GM21825 (cell line): ENCODE measurements at regions not wholly inside any gene's neighbourhood (a gene's known extent, or its start where the extent isn't known, plus 50 kb on each side); places are given as distances from the start of the nearest gene placed in this dataset.
"Not testable (repeated sequence)": the region's sequence is repeated elsewhere in the genome, so short reads cannot be mapped to it uniquely, and the experiment has no call there.

Experiments
- ATAC-seq: cut with Tn5 transposase; IDR thresholded peaks from one replicate; pipeline ENCODE4 v1.9.1; 2021; ENCODE audit warnings: mild to moderate bottlenecking, moderate library complexity; ENCODE audit not compliant: unreplicated experiment

DNA sequence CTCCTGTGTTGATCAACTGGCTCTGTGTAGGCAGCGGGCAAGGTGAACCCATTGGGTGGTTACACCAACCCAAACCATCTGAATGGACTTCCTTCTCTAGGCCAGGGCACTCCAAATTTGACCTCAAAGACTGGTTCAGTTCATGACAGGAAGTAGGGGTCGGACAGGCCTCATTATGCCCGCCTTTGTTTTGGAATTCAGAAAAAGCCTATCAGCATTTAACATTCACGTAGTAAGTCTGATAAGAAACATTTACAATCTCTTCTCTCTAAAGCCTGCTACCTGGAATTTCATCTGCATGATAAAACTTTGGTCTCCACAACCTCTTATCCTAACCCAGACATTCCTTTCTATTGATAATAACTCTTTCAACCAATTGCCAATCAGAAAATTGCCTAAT, 97.1 kb upstream of the ETV3 start:
- no peak for ATAC-seq

DNA sequence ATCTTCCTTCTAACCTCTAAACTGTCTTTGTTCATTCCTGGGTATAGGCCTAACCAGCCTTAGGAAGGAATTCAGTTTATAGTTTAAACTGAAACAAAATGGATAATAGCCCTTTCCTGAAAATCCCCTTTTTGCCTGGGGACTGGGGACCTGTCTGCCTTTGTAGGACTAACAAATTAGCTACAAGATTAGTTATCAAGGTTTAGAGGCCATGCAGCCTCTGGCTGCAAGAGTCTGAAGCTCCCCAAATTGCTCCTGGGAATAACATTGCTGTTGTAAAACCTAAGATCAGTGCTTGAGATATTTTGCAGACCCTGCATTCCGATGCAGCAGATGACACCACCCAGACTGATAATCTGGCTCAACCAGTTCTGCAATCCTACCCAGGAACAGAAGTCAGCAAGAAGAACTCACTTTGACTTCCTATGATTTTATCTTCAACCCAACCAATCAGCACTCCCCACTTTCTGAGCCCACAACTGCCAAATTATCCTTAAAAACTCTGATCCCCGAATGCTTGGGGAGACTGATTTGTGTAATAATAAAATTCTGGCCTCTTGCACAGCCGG, 96.6 kb upstream of the ETV3 start:
- ATAC-seq = no peak

DNA sequence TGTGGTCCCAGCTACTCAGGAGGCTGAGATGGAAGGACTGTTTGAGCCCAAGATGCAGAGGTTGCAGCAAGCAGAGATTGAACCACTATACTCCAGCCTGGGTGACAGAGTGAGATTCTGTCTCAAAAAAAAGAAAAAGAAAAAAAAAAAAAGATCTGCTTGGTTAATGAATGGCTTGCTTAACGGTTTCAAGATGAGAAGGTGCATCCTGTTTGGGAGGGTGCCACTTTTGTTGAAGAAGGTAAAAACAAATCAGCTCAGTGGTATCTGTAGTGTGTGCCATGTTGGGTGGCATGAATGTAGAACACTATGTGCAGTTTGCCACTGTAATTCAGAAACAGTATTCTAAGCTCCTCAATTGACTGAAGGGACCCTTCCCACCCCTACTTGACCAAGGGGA, 94.9 kb upstream of the ETV3 start:
- no peak for ATAC-seq

DNA sequence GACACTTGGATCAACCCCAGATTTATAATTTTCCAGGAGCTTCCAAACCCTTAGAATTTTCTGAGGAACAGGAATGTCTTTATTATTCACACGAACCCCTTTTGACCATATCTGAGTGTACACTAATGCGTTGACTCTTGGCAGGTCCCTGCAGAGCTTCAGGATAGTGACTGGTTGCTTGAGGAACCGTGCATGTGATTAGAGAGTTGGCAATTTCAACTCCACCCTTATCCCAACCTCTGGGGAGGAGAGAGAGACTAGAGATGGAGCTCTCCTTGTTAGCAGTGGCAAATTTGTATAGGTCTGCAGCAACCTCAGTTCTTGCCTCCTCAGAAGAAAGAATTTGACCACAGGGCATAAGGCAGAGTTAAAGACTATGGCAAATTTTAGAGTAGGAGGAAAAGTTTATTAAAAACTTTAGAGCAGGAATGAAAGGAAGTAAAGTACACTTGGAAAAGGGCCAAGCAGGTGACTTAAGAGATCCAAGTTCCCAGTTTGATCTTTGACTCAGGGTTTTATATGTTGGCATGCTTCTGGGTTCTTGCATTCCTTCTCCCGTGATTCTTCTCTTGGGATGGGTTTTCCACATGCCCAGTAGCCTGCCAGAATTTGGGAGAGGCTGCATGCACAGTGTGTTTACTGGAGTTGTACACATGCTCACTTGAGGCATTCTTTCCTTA, 93.8 kb upstream of the ETV3 start:
- ATAC-seq = no peak

- no peak for ATAC-seq
Observed at GRCh38 chr1:157230500-157230899, 92.3 kb upstream of the ETV3 start.

DNA sequence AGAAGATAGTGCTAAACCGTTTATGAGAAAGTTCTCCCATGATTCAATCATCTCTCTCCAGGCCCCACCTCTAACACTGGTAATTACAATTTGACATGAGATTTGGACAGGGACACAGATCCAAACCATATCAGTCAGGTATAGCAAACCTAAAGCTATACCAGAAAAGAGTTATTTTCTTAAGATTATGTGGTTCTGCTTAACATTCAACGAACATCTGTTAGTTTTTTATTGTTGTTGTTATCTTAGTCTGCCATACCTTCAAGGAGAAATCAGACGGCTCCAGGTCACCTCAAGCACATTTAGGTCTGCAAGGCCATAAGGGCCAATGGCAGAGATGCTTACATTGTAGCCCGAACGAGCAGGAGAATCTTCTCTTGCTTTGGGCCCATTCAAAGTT, 89.5 kb upstream of the ETV3 start:
- ATAC-seq = no peak

DNA sequence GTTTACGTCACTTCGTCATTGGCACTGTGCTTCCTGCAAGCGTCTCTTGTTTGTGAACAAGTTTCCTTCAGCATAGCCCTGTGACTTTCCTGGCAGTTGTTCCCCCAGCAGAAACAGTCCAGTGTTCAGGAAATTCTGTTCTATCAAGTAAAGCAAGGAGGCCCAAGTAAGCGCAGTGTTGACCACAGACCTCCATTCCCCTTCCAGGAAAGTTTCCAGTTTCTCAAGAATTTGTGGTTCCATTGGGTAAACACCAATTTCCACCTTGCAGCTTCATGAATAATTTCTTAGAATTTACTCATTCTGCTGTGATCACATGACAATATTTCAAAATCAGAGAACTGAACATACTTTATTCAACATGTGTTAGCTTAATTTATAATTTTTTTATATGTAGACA, 88.5 kb upstream of the ETV3 start:
- ATAC-seq = no peak

DNA sequence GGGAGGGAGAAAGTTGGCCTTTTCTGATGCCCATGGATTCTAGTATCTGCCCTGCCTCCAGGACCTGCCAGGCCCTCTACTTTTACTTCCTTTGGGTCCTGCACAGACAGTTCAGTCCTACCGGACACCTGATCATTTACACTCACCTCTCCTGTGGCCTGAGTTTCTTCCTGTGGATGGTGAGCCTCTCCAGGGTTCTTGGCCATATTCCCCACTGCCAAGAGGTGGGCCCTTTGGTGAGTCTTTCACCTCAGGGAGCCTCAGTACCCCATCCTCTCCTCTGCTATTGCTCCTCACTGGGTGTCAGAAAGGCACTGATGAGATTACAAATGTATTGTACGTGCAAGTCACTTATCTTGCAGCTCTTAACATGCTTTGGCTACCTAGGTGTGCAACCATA, 81.4 kb upstream of the ETV3 start:
- no peak for ATAC-seq

DNA sequence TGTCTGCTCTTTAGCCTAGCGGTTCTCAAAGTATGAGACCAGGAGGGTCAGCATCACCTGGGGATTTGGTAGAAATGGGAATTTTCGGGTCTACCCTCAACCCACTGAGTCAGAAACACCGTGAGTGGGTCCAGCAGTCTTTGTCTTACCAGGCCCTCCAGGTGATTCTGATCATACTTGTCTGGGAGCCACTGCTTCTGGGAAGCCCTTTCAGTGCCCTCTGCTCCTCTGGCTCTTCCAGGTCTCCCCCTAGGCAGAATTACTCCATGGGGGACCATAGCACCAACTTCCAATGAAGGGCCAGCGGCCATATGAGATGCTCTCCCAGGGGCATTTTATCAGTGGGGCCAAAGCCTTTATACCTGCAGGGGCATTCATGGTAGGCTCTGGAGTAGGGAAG, 81.0 kb upstream of the ETV3 start:
- ATAC-seq = no peak

- no peak for ATAC-seq
Observed at GRCh38 chr1:157218671-157219070, 80.5 kb upstream of the ETV3 start.

DNA sequence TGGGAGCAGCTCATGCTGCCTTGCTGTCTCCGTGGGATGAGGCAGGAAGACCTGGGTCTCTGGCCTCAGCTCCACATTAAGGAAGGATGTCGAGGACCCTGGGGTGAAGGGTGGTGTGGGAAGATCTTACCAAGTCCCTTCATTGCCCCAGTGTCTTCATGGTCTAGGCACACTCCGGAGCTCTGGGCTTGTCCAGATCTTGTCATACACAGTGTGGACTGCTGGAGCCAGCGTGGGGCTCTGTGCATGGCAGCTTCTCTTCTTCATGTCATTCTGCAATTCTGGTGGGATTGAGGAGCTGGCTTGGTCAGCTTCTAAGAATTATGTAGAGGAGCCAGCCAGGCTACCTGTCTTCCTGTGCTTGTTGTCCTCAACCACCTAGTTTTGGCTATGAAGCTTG, 79.3 kb upstream of the ETV3 start:
- ATAC-seq = no peak

- ATAC-seq = no peak
Observed at GRCh38 chr1:157213836-157214235, 75.6 kb upstream of the ETV3 start.

- ATAC-seq = no peak
Observed at GRCh38 chr1:157209514-157209913, 71.3 kb upstream of the ETV3 start.

GRCh38 chr1:157205982-157206381, 67.8 kb upstream of the ETV3 start:
- not testable (repeated sequence) for ATAC-seq

DNA sequence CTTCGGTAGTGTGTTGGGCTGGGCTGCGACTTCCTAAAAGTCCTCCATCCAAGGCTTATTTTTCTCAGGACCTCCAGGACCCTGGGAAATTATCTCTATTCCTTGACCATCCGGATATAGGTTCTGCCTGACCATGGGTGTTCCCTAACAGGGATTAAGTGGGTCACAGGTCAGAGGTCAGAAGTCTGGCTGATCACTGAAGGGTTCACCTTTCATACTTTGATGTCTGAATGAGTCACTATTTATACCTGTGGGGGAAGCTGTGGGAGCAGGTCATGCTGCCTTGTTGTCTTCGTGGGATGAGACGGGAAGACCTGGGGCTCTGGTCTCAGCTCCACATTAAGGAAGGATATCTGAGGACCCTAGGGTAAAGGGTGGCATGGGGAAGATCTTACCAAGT, 65.0 kb upstream of the ETV3 start:
- ATAC-seq = no peak

GRCh38 chr1:157202331-157202730, 64.1 kb upstream of the ETV3 start:
- no peak for ATAC-seq

DNA sequence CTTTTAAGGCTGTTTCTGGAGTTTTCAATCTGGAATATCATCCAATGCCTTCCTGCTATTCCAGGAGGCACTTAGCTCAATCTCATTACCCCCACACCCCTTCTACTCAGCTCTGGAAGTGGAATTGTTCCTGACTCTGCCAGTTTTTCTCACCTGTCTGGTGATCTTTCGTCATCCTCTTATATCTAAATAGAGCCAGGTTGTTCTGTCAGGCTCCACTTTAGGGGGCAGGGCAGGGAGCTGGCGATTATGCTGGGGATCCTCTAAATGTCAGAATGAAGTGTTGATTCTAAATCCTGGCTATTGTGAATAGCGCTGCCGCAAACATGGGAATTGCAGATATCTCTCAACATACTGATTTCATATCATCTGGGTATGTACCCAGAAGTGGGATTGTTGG, 63.6 kb upstream of the ETV3 start:
- no peak for ATAC-seq

- no peak for ATAC-seq
Observed at GRCh38 chr1:157200451-157200850, 62.3 kb upstream of the ETV3 start.

DNA sequence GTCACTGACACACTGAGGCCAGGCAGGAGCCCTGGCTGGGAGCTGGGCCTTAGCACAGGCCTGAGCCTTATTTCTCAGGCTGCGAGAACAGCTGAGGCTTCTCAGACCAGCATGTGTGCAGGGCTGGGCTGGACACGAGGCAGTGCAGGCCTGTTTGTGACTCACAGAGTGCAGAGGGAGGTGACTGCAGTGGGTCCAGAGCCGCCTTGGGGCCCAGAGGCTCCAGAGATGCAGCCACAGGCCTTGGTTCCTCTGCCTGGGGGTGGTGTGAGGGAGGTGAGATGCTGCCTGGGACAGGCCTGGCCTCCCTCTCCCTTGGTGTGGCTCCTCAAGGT, 61.2 kb upstream of the ETV3 start:
- ATAC-seq = no peak

DNA sequence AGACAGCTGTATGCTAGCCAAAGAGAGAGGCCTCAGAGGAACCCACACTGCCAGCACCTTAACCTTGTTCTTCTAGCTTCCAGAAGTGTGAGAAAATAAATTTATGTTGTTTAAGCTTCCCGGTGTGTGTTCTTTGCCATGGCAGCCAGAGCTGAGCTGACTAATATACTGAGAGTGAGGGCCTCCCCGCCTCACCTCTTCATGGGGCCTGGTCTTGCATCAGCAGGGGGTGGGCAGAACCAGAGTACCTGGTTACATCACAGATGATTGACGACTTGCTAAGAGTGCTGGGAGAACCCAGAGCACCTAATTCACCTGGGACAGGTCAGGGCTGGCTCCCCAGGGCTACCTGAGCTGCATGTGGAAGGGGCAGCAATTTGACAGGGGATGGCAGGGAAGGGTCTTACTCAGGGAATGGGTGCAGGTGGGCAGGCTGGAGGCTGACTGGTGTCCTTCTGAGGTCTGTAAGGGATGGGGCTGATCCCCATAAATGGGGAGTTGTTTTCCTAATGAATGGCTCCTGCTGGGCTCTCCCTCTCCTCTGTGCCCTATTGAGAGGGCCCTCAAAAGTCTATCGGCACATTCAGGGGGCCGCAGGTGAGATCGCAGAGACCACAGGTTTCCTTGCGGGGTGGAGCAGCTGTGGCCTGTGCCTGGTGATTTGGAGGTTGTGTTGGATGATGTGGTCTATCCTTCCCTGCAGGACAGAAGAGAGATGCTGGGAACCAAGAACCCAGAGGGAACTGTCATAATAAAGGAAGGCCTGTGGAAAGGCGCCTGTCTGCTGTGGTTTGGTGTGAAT, 60.6 kb upstream of the ETV3 start:
- ATAC-seq = no peak

DNA sequence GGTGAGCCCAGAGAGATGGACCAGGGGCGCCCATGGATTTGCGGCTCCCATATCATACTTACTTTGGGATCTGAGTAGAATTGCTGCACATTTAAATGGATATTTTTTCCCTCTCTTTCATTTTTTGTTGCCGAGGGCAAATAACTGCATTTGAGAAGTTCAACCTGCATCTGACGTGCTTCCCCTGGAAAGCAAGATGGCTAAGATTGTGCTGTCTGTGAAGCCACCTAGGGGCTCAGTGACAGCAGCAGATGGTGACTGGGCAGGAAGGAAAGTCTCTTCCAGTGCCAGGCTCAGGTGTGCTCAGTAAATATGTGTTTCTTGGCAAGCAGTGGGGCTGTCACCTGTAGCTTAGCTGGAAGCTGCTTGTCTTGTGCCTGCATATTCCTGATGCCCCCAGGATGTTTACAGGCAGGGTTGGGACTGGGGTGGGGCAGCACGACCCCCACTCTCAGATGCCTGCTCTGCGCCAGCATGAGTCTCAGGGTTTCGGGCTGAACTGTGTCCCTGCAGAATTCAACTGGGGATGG, 59.8 kb upstream of the ETV3 start:
- ATAC-seq = no peak
